ENCODE measurements at regions not wholly inside any gene's neighbourhood (a gene's known extent, or its start where the extent isn't known, plus 50 kb on each side); places are given as distances from the start of the nearest gene placed in this dataset.

DNA sequence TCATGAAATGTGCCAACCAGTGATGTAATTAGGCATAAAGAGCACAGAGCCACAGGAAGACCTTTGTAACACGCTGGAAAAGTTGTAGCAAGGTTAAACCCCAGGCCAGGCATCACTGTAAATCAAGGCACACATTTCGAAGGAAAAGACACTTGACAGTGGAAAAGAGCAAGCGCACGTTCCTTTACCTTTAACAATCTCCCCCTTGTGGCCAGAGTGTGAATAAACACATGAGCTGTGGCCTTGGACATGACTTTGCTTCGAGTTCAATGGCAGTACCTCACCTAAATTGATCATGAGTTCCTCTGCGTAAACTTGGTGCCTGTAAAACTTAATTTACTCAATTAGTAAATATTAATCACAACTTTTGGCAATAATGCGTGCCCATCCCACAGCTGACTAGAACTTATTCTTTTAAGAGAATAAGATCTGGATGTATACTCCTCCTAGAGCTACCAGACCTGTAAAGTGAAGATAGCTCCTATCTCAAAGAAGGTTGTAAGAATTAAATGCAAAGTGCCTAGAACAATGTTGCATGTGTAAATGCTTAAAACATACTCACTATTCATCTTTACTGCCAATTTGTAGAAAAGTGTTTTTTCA is 757.0 kb upstream of the NECTIN3 start (continued):
- peak; percentile 59 for TF ChIP-seq CTCF (IDR thresholded peaks at IDR 0.05; ENCODE audit: poor library complexity, severe bottlenecking)
- no peak for TF ChIP-seq POLR2AphosphoS5 (IDR thresholded peaks at IDR 0.05)

- Histone ChIP-seq H3K36me3 (ENCODE audit: insufficient read depth, low read length) (no peaks in the 10 kb centered on the region), H3K4me3 (ENCODE audit: low read length) (no peak overlapping the region), H3K27ac (ENCODE audit: low read length) (no peak overlapping the region)
Measured at GRCh38 chr3:110318108-110318507, 753.5 kb upstream of the NECTIN3 start.

More at GRCh38 chr3:110318108-110318507, 753.5 kb upstream of the NECTIN3 start:
- no peaks in the 10 kb centered on the region for H3K79me2 ChIP-seq (replicated peaks; ENCODE audit: insufficient read depth, low read length)
- H3K9me3 ChIP-seq (ENCODE audit: low read length), result no peaks in the 10 kb centered on the region
- no peaks in the 10 kb centered on the region for H3F3A ChIP-seq (ENCODE audit: insufficient read depth, low read length, poor library complexity, severe bottlenecking)
- no peaks in the 10 kb centered on the region for H3K27me3 ChIP-seq (ENCODE audit: insufficient read depth, low read depth, low read length)
- H2AFZ ChIP-seq (ENCODE audit: low read depth, low read length), result no peak overlapping the region
- H3K4me2 ChIP-seq (ENCODE audit: low read length), result no peak overlapping the region
- H3K9me2 ChIP-seq (ENCODE audit: insufficient read depth, low read length), result no peaks in the 10 kb centered on the region
- TF ChIP-seq TAF1 (IDR thresholded peaks at IDR 0.05; ENCODE audit: low read depth), result no peak
- TF ChIP-seq CTCF (IDR thresholded peaks at IDR 0.05; ENCODE audit: poor library complexity, severe bottlenecking), result no peak
- no peak for TF ChIP-seq REST (IDR thresholded peaks at IDR 0.05; ENCODE audit: borderline replicate concordance)
- TF ChIP-seq EZH2 (IDR thresholded peaks at IDR 0.05; ENCODE audit: borderline replicate concordance, insufficient read depth, low read length, poor library complexity, severe bottlenecking), result no peak
- TF ChIP-seq MXI1 (conservative IDR thresholded peaks at IDR 0.05; ENCODE audit: poor library complexity, severe bottlenecking), result no peak
- no peak for TF ChIP-seq SMC3 (conservative IDR thresholded peaks at IDR 0.05; ENCODE audit: poor library complexity)
- no peak for TF ChIP-seq RAD21 (conservative IDR thresholded peaks at IDR 0.05)
- TF ChIP-seq POLR2AphosphoS5 (IDR thresholded peaks at IDR 0.05), result no peak
- no peak for TF ChIP-seq EP300 (conservative IDR thresholded peaks at IDR 0.05; ENCODE audit: poor library complexity, severe bottlenecking)
- no peaks in the 10 kb centered on the region for H4K20me1 ChIP-seq (ENCODE audit: insufficient read depth)
- H3K9ac ChIP-seq (ENCODE audit: low read length), result no peak overlapping the region
